SK-N-SH treated with all-trans-retinoic acid at 6 μM for 48 hours (cell line): ENCODE measurements at regions not wholly inside any gene's neighbourhood (a gene's known extent, or its start where the extent isn't known, plus 50 kb on each side); places are given as distances from the start of the nearest gene placed in this dataset.

Source experiments
- ATAC-seq: fragments of 200-7000 bp; cut with Tn5 transposase; 3 replicates; pipeline ENCODE4 v1.9.1; 2020; ENCODE audit warnings: mild to moderate bottlenecking, moderate library complexity
- ARNTL ChIP-seq: fragments of 450-650 bp; formaldehyde crosslinking; IDR thresholded peaks from 2 replicates; pipeline ENCODE4 v1.5.0; 2020; ENCODE audit warnings: low read depth, mild to moderate bottlenecking, moderate library complexity, borderline replicate concordance
- BACH2 ChIP-seq: fragments of 250-450 bp; sonication (Bioruptor Pico); IDR thresholded peaks from 2 replicates; pipeline ENCODE4 v1.9.0; 2021; ENCODE audit warnings: mild to moderate bottlenecking, borderline replicate concordance
- CSDC2 ChIP-seq: fragments of 250-450 bp; sonication (Bioruptor Pico); IDR thresholded peaks from 2 replicates; pipeline ENCODE4 v1.5.0; 2020; ENCODE audit warnings: mild to moderate bottlenecking, moderate library complexity
- CSRNP3 ChIP-seq: fragments of 250-450 bp; sonication (Bioruptor Pico); IDR thresholded peaks from 2 replicates; pipeline ENCODE4 v1.5.1; 2021; ENCODE audit warnings: mild to moderate bottlenecking, moderate library complexity
- ESRRG ChIP-seq: fragments of 250-450 bp; sonication (Bioruptor Pico); IDR thresholded peaks from 2 replicates; pipeline ENCODE4 v1.6.1; 2021; ENCODE audit warnings: mild to moderate bottlenecking
- ISL1 ChIP-seq: fragments of 250-450 bp; sonication (Bioruptor Pico); IDR thresholded peaks from 2 replicates; pipeline ENCODE4 v2.1.2; 2022; ENCODE audit warnings: mild to moderate bottlenecking, moderate library complexity
- OSR1 ChIP-seq: fragments of 250-450 bp; sonication (Bioruptor Pico); IDR thresholded peaks from 2 replicates; pipeline ENCODE4 v1.8.0; 2022; ENCODE audit warnings: moderate library complexity, mild to moderate bottlenecking, inconsistent platforms
- RARB ChIP-seq: fragments of 250-450 bp; sonication (Bioruptor Pico); IDR thresholded peaks from 2 replicates; pipeline ENCODE4 v1.8.0; 2021; ENCODE audit warnings: mild to moderate bottlenecking, moderate library complexity
- SNAI2 ChIP-seq: fragments of 250-450 bp; sonication (Bioruptor Pico); IDR thresholded peaks from 2 replicates; pipeline ENCODE4 v1.5.0; 2020; ENCODE audit warnings: mild to moderate bottlenecking, moderate library complexity
- TOX ChIP-seq: fragments of 250-450 bp; sonication (Bioruptor Pico); IDR thresholded peaks from 2 replicates; pipeline ENCODE4 v1.8.0; 2021; ENCODE audit warnings: mild to moderate bottlenecking, moderate library complexity, borderline replicate concordance
- ZC3H10 ChIP-seq: fragments of 250-450 bp; sonication (Bioruptor Pico); IDR thresholded peaks from 2 replicates; pipeline ENCODE4 v1.5.1; 2021; ENCODE audit warnings: mild to moderate bottlenecking, moderate library complexity
- ZFP3 ChIP-seq: fragments of 250-450 bp; sonication (Bioruptor Pico); IDR thresholded peaks from 2 replicates; pipeline ENCODE4 v1.5.0; 2020; ENCODE audit warnings: mild to moderate bottlenecking, moderate library complexity
- ZFP30 ChIP-seq: fragments of 450-650 bp; formaldehyde crosslinking; IDR thresholded peaks from 2 replicates; pipeline ENCODE4 v1.5.0; 2022; ENCODE audit warnings: mild to moderate bottlenecking, moderate library complexity
- ZNF565 ChIP-seq: fragments of 450-650 bp; formaldehyde crosslinking; conservative IDR thresholded peaks from 2 replicates; pipeline ENCODE4 v1.5.0; 2020; ENCODE audit warnings: low read depth, mild to moderate bottlenecking, moderate library complexity
- ZNF70 ChIP-seq: fragments of 450-650 bp; formaldehyde crosslinking; IDR thresholded peaks from 2 replicates; pipeline ENCODE4 v1.5.0; 2020; ENCODE audit warnings: mild to moderate bottlenecking, moderate library complexity
- ZNF8 ChIP-seq: fragments of 450-650 bp; formaldehyde crosslinking; IDR thresholded peaks from 2 replicates; pipeline ENCODE4 v1.5.0; 2020; ENCODE audit warnings: mild to moderate bottlenecking, moderate library complexity
- TF ChIP-seq, protein P1 (sequence below): fragments of 250-450 bp; sonication (Bioruptor Pico); IDR thresholded peaks from 2 replicates; pipeline ENCODE4 v1.8.0; 2021; ENCODE audit warnings: low read depth, mild to moderate bottlenecking, moderate library complexity, borderline replicate concordance
- TF ChIP-seq, protein P2 (sequence below): fragments of 250-450 bp; sonication (Bioruptor Pico); IDR thresholded peaks from 2 replicates; pipeline ENCODE4 v1.5.0; 2020; ENCODE audit warnings: mild to moderate bottlenecking, moderate library complexity

DNA sequence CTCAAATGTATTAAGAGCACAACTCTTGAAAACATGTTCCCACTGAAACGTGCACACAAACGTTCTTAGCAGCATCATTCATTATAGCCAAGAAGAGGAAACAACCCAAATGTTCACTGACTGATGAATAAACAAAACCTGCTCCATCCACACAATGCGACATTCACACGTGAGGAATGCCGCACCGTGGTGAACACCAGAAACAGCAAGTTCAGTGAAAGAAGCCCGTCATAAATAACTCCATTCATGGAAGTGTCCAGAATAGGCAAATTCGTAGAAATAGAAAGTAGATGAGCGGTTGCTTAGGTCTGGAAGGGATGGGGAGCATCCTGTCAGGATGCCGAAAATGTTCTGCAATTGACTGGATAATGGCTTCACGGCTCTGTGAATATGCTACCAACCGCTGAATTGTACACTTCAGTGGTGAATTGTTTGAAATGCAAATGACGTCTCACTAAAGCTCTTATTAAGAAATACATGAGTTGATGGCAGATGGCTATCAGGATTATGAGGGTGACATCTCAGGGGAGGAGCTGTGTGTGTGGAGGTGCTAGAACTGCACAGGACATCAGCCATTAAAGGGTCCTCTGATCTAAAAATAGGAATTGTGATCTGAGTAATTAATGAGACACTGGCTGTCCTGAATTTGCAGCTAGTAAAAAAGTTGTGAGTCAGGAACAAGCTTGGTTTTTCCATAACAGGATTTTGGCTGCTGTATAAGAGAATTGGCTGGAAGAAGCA lies 771.0 kb downstream of the KCNJ18 start (continued):
- TF ChIP-seq, protein P1, sequence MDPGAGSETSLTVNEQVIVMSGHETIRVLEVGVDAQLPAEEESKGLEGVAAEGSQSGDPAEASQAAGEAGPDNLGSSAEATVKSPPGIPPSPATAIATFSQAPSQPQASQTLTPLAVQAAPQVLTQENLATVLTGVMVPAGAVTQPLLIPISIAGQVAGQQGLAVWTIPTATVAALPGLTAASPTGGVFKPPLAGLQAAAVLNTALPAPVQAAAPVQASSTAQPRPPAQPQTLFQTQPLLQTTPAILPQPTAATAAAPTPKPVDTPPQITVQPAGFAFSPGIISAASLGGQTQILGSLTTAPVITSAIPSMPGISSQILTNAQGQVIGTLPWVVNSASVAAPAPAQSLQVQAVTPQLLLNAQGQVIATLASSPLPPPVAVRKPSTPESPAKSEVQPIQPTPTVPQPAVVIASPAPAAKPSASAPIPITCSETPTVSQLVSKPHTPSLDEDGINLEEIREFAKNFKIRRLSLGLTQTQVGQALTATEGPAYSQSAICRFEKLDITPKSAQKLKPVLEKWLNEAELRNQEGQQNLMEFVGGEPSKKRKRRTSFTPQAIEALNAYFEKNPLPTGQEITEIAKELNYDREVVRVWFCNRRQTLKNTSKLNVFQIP (CRISPR knock-in tag) = no peak

DNA sequence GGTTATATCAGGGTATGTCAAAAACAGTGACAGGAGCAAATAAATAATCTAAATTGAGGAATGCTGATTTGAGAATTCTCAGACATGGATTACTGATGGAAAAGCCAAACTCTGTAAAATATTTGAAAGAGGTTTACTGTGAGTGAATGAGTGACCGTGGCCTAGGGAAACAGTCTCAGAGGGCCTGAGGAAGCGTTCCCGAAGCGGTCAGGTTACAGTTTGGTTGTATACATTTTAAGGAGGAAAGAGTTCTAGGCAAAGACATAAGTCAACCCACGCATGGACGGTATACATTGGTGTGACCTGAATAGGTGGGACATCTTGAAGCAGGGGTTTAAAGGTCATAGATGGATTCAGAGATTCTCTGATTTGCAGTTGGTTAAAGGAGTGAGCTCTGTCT lies 771.7 kb downstream of the KCNJ18 start:
- TF ChIP-seq OSR1 (CRISPR knock-in tag) (no peak), BACH2 (CRISPR knock-in tag) (no peak), ZFP30 (CRISPR knock-in tag) (no peak), ZNF565 (no peak)
- TF ChIP-seq, all 23 proteins: peak for 0
- ATAC-seq = no peak

DNA sequence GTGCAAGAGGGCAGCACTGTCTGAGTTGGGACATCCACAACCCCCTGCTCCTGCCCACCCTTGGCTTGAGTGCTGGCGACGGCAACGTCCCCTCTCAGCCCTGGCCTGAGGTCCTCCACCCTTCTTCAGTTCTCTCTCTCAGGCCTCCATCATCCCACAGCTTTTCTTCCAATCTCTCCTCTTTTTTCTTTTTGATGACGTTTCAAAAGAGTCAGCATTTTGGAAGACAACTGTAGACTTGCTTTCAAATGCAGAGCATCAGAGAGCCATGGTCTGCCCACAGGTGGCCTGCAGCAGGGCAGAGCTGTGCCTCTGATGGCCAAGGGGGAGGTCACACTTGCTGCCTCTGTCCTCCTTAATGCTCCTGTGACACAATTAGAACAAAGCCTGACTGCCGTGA lies 775.4 kb downstream of the KCNJ18 start:
- TF ChIP-seq CSRNP3 (CRISPR knock-in tag) (no peak), ZC3H10 (CRISPR knock-in tag) (no peak), BACH2 (CRISPR knock-in tag) (no peak), ZFP30 (CRISPR knock-in tag) (no peak), ZNF70 (CRISPR knock-in tag) (no peak), TOX (CRISPR knock-in tag) (no peak), SNAI2 (CRISPR knock-in tag) (no peak), ZNF8 (CRISPR knock-in tag) (no peak), ZFP3 (CRISPR knock-in tag) (no peak), CSDC2 (CRISPR knock-in tag) (no peak), ZNF565 (no peak), RARB (CRISPR knock-in tag) (no peak)
- TF ChIP-seq, protein P2, sequence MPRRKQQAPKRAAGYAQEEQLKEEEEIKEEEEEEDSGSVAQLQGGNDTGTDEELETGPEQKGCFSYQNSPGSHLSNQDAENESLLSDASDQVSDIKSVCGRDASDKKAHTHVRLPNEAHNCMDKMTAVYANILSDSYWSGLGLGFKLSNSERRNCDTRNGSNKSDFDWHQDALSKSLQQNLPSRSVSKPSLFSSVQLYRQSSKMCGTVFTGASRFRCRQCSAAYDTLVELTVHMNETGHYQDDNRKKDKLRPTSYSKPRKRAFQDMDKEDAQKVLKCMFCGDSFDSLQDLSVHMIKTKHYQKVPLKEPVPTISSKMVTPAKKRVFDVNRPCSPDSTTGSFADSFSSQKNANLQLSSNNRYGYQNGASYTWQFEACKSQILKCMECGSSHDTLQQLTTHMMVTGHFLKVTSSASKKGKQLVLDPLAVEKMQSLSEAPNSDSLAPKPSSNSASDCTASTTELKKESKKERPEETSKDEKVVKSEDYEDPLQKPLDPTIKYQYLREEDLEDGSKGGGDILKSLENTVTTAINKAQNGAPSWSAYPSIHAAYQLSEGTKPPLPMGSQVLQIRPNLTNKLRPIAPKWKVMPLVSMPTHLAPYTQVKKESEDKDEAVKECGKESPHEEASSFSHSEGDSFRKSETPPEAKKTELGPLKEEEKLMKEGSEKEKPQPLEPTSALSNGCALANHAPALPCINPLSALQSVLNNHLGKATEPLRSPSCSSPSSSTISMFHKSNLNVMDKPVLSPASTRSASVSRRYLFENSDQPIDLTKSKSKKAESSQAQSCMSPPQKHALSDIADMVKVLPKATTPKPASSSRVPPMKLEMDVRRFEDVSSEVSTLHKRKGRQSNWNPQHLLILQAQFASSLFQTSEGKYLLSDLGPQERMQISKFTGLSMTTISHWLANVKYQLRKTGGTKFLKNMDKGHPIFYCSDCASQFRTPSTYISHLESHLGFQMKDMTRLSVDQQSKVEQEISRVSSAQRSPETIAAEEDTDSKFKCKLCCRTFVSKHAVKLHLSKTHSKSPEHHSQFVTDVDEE (CRISPR knock-in tag) = no peak
- ATAC-seq = no peak

DNA sequence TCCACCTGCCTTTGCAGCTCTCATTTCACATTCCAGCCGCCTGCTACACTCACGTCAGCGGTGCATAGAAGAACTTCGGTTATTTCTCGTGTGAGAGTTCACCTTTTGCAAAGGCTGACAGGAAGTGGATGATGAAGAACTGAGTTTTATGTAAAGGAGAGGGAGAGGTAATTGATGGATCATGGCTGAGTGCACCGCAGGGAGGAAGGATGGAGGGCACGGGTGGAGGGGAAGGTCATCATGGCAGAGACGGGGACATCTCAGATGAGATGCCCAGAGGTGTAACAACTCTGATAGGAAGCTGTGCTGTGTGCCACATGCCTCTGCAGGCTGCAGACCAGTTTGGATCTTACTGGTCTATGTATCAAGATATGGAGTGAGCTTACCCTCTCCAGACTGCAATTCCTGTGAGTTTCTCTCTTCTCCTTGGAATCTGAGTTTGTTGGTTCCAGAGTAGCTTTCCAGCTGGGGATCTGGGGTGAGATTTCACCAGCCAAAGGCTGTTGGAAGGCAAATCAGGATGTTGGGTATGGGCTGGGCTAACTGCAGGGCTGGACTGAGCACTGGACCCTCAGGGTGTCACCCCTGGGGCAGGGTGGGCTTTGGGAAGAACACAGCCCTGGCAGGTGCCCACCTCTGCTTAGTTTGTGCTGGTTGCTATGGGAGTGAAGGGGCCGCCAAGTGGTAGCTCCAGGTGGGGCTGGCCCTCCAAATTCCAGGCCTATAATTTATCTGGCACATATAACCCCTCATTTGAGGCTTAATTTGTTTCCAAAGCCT lies 777.0 kb downstream of the KCNJ18 start:
- TF ChIP-seq ESRRG (CRISPR knock-in tag) (no peak), CSRNP3 (CRISPR knock-in tag) (no peak), BACH2 (CRISPR knock-in tag) (no peak), ARNTL (CRISPR knock-in tag) (no peak), ISL1 (CRISPR knock-in tag) (no peak), ZNF565 (no peak), ZC3H10 (CRISPR knock-in tag) (no peak)
- TF ChIP-seq, protein P2 (CRISPR knock-in tag) = no peak
- ATAC-seq = no peak
